Loucy (cell line): ENCODE measurements at regions not wholly inside any gene's neighbourhood (a gene's known extent, or its start where the extent isn't known, plus 50 kb on each side); places are given as distances from the start of the nearest gene placed in this dataset.

Source experiments
- H2AFZ ChIP-seq: fragments of 200-600 bp; sonication (generic); 2 replicates; pipeline ENCODE4 v1.6.0; 2016; ENCODE audit warnings: antibody characterized with exemption, mild to moderate bottlenecking, low read length, moderate library complexity
- H3F3A ChIP-seq: fragments of 200-600 bp; 2 replicates; pipeline ENCODE4 v1.6.0; 2016; ENCODE audit warnings: antibody characterized with exemption, low read depth, mild to moderate bottlenecking
- H3K27me3 ChIP-seq: fragments of 200-600 bp; sonication (generic); 2 replicates; pipeline ENCODE4 v1.6.1; 2014; ENCODE audit warnings: low read length, mild to moderate bottlenecking; ENCODE audit not compliant: insufficient read depth, poor library complexity, severe bottlenecking
- H3K36me3 ChIP-seq: fragments of 200-600 bp; sonication (generic); 2 replicates; pipeline ENCODE4 v1.6.1; 2016; ENCODE audit warnings: low read length; ENCODE audit not compliant: insufficient read depth
- H3K4me1 ChIP-seq: fragments of 200-600 bp; sonication (generic); 2 replicates; pipeline ENCODE4 v1.5.1; 2014; ENCODE audit warnings: low read length, mild to moderate bottlenecking; ENCODE audit not compliant: insufficient read depth, poor library complexity, severe bottlenecking
- H3K4me2 ChIP-seq: fragments of 200-600 bp; sonication (generic); 2 replicates; pipeline ENCODE4 v1.6.0; 2014; ENCODE audit warnings: antibody characterized with exemption, low read length, low read depth, mild to moderate bottlenecking; ENCODE audit not compliant: poor library complexity, severe bottlenecking
- H3K4me3 ChIP-seq: fragments of 200-600 bp; sonication (generic); 2 replicates; pipeline ENCODE4 v1.5.1; 2014; ENCODE audit warnings: low read length, mild to moderate bottlenecking, mixed read lengths; ENCODE audit not compliant: poor library complexity, severe bottlenecking
- H3K79me2 ChIP-seq: fragments of 200-600 bp; sonication (generic); 2 replicates; pipeline ENCODE4 v1.6.1; 2014; ENCODE audit warnings: low read length; ENCODE audit not compliant: insufficient read depth
- H3K9ac ChIP-seq: fragments of 200-600 bp; sonication (generic); 2 replicates; pipeline ENCODE4 v1.6.0; 2014; ENCODE audit warnings: mild to moderate bottlenecking, low read depth, low read length, moderate library complexity; ENCODE audit not compliant: poor library complexity, severe bottlenecking
- H3K9me2 ChIP-seq: fragments of 200-600 bp; sonication (generic); replicated peaks from 2 replicates; pipeline ENCODE4 v1.6.1; 2016; ENCODE audit warnings: low read depth, low read length, mixed read lengths
- H3K9me3 ChIP-seq: fragments of 200-600 bp; sonication (generic); 2 replicates; pipeline ENCODE4 v1.6.1; 2014; ENCODE audit warnings: mild to moderate bottlenecking, antibody characterized with exemption, low read length, low read depth; ENCODE audit not compliant: insufficient read depth
- H4K20me1 ChIP-seq: fragments of 200-600 bp; sonication (generic); 2 replicates; pipeline ENCODE4 v1.6.0; 2014; ENCODE audit warnings: antibody characterized with exemption, low read length, mild to moderate bottlenecking; ENCODE audit not compliant: insufficient read depth, poor library complexity, severe bottlenecking
- CTCF ChIP-seq: fragments of 200-600 bp; sonication (generic); conservative IDR thresholded peaks from 2 replicates; pipeline ENCODE4 v1.5.1; 2014; ENCODE audit warnings: mild to moderate bottlenecking, antibody characterized with exemption, low read length
- EZH2phosphoT487 ChIP-seq: fragments of 200-600 bp; IDR thresholded peaks from 2 replicates; pipeline ENCODE4 v1.6.1; 2018; ENCODE audit warnings: antibody characterized with exemption, mild to moderate bottlenecking, moderate library complexity, borderline replicate concordance

- no peak for TF ChIP-seq EZH2phosphoT487
- TF ChIP-seq CTCF, result no peak
- H3K36me3 ChIP-seq, result no peaks in the 10 kb centered on the region
- H3K9me2 ChIP-seq, result no peaks in the 10 kb centered on the region
- no peak overlapping the region for H3K9ac ChIP-seq
- H3K79me2 ChIP-seq, result no peaks in the 10 kb centered on the region
- H4K20me1 ChIP-seq, result no peaks in the 10 kb centered on the region
- H3K4me1 ChIP-seq, result no peaks in the 10 kb centered on the region
- H3K9me3 ChIP-seq, result no peaks in the 10 kb centered on the region
- H2AFZ ChIP-seq, result no peak overlapping the region
- no peak overlapping the region for H3K4me3 ChIP-seq
- H3K4me2 ChIP-seq, result no peak overlapping the region
- H3K27me3 ChIP-seq, result no peaks in the 10 kb centered on the region
- no peaks in the 10 kb centered on the region for H3F3A ChIP-seq
Measured at GRCh38 chr6:147037881-147038280, 166.3 kb upstream of the STXBP5 start.

- Histone ChIP-seq H3K36me3 (no peaks in the 10 kb centered on the region), H3K4me3 (no peak overlapping the region), H3K79me2 (no peaks in the 10 kb centered on the region), H3K4me2 (no peak overlapping the region), H2AFZ (no peak overlapping the region), H3K27me3 (no peaks in the 10 kb centered on the region), H3K9me2 (no peaks in the 10 kb centered on the region), H4K20me1 (no peaks in the 10 kb centered on the region), H3K9me3 (no peaks in the 10 kb centered on the region), H3K9ac (no peak overlapping the region), H3K4me1 (no peaks in the 10 kb centered on the region), H3F3A (no peaks in the 10 kb centered on the region)
- no peak for TF ChIP-seq CTCF
- TF ChIP-seq EZH2phosphoT487, result no peak
Measured at GRCh38 chr6:147040121-147040910, 163.9 kb upstream of the STXBP5 start.

DNA sequence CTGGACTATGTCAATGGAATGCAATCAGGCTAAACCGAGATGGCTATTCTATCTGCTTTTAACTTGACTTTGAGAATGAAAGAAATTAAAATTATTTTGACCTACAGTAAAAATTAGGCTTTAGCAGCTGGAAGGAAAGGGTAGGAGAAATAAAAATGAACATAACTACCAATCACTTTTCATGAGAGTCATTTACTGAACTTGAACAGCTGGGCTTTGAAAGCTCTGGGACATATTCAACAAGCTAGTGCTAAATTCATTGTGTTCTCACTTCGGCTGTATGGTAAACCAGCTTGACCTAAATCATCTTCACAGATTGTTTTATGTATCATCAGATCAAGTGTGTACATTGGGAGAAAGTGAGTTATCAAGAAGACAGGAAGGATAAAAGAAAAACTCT is 161.5 kb upstream of the STXBP5 start:
- Histone ChIP-seq H3F3A (no peaks in the 10 kb centered on the region), H3K36me3 (no peaks in the 10 kb centered on the region), H3K4me2 (no peak overlapping the region), H3K4me1 (no peaks in the 10 kb centered on the region), H3K9ac (no peak overlapping the region), H2AFZ (no peak overlapping the region), H3K79me2 (no peaks in the 10 kb centered on the region), H3K9me2 (no peaks in the 10 kb centered on the region), H3K4me3 (no peak overlapping the region), H3K9me3 (no peaks in the 10 kb centered on the region), H4K20me1 (no peaks in the 10 kb centered on the region), H3K27me3 (no peaks in the 10 kb centered on the region)
- TF ChIP-seq EZH2phosphoT487, result no peak
- TF ChIP-seq CTCF, result no peak
